ENCODE measurements at regions not wholly inside any gene's neighbourhood (a gene's known extent, or its start where the extent isn't known, plus 50 kb on each side); places are given as distances from the start of the nearest gene placed in this dataset.

DNA sequence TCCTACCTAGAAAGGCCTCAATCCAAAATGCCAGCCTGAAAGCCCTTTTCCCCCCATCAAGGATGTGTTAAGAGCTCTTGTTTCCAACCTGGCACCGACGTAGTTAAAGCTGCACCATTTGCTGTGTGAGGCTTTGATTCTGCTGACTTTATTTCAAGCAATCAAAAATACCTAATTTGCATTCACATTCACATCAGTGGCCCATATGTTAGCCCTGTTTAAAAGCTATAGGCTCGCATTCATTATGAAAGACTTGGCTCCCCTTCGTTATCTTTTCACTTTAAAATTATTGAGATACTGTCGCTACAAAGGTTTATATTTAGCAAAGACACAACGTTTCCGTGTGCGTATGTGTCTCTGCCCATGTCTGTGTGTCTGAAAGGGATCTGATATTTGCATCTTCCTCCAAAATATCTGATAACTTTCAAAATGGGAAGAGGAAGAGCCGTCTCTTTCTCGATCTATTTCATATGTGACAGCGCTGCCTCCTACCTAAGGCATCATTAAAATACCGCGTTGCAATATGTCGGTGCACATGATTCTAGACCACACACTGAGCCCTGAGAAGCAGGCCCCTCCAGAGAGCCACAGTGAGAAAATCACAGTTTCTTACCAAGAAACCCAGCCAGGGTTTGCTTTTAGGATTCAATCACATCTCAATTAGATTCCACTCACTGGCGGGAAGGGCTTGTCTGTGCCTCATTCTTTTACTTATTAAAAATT, 57.1 kb upstream of the ITPRID1 start:
- DNase-seq = no peak

DNA sequence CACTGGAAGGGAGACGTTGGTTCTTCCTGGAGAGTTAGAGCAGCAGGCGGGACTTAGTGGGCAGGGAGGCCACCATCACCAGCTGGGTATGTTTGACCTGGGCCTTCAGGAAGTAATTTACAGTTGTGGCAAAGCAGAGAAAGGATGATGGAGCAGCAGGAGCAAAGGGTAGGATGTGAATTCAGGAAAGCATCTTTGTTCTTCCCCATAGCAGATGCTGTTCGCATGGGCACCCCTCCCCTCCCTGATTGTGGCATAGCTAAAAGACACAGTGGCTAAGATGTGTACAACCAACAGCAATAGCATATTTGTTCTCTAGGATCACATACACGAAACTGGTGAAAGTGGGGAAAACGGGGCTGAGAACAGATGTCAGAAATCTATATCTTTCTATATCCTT, 56.3 kb upstream of the ITPRID1 start:
- no peak for DNase-seq

DNA sequence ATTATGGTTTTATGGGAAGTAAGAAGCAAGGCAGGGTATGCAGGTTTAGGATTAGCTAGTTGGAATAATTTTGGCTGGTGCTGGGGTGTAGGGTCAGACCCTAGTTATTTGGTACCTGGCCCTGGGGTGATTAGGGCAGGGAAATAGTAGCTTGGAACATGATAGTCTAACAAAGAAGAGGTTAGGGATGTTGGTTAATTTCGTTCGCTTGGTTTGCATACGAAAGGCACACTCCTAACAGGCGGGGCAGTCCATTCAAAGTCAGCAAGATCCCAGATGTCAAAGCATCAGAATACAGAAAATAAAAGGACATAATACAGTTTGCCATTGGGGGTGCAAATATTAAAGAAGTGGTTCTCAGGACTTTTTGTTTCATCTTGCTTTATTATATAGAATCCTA, 55.7 kb upstream of the ITPRID1 start:
- DNase-seq = no peak

DNA sequence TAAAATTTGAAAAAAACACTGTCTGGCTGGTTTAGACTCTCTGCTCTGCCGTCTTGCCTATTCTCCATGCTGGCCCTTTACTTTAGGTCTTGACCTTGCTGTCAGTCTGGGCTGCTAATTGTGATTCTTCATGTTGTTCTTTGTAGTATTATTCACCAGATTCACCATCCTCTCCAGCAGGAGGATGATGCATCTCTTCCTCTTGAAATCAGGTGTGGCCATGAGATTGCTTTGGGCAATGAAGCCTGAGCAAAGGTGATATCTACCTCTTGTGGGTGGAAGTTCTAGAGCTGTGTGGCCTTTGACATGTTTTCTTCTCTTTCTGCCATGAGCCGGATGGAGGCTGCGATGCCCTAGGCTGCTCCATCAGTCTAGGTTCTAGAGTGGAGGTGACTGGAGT, 51.3 kb upstream of the ITPRID1 start:
- no peak for DNase-seq
